Limb (tissue), 2 donors: ENCODE measurements at regions not wholly inside any gene's neighbourhood (a gene's known extent, or its start where the extent isn't known, plus 50 kb on each side); places are given as distances from the start of the nearest gene placed in this dataset.
A peak's percentile ranks its signal among the peaks of the same experiment; 100 is the strongest.
"Not testable (repeated sequence)": the region's sequence is repeated elsewhere in the genome, so short reads cannot be mapped to it uniquely, and the experiment has no call there.

Experiments
- DNase-seq, 2 donors: peaks; one replicate each; pipeline ENCODE4 v3.0.0-alpha.2; 2016; ENCODE audit errors: extremely low spot score in 2 of 2

DNA sequence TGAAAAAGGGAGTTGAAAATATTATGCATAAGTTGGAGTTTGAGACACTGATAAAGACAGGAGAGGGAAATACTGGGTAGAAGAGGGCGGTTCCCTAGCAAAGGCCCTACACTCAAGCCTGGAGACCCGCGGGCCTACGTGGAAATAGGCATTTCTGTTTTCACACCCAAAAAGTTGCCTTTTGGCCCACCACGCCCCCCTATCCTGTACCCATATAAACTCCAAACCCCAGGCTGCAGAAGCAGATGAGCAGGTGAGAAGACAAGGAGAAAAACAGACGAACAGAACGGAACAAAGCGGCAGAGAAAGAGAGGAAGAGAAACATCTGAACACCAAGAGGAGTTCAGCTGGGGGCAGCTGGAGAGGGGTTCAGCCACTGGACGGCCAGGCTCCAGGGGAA lies 177.9 kb downstream of the GALC start:
- DNase-seq, result no peak

DNA sequence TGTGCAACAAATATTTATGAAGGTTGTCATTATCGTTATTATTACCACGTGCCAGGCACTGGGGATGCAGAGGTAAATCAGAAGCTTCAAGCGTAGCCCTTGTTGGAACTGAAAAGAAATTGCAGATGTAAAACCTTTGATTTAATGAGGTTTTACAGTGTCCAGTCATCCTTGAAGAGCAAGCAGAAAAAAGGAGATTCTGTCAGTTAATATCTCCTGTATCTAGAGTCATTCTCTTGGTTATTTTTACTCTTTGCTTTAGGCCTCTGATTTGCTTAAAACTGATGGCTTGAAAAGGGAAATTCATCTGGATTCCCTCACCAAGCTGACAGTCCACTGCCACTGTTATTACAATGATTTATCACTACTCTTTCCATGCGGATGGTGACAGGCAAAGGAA lies 179.3 kb downstream of the GALC start:
- no peak for DNase-seq

DNA sequence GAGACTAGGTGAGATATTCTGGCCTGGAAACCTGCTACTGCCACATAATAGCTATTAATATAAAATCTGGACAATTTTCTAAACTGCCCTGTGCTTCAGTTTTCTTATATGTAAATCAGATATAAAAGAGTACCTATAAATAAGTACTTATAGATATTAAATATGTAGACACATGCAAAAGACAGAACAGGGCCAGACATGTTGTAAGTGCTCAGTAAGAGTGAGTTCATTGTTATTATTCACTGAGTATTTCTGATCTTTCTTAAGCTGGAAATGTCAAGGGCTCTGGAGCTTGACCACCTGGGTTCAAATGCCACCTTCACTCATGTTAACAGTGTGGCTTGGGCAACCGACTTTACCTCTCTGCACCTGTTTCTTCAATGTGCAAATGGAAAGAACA lies 179.8 kb downstream of the GALC start:
- DNase-seq, result no peak

DNA sequence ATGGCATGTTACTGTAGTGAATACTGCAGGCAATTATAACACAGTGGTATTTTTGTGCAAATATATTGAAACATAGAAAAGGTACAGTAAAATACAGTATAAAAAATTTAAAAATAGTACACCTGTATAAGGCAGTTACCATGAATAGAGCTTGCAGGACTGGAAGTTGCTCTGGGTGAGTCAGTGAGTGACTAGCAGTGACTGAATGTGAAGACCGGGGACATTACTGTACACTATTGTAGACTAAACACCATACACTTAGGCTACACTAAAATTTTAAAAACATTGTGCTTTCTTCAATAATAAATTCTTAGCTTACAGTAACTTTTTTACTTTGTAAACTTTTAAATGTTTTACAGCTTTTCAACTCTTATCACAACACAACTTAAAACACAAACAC lies 181.7 kb downstream of the GALC start:
- no peak for DNase-seq

DNA sequence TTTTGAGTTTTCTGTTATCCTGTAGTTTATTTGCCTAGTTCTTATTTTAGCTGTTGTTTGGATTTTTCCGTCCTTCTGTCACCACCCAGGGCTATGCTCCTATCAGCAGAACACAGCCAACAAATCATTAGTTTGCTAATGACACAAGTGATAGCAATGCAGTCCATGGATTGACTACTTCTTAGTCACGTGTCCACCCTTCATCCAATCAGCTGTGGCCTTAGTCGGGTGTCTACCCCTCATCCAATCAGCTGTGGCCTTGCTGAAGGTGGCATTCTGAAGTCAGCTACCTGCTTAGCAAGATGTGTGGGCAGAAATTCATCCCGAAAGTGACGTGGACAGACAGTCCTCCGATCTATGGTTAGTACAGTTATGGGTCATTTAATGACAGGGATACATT lies 182.3 kb downstream of the GALC start:
- no peak for DNase-seq

DNA sequence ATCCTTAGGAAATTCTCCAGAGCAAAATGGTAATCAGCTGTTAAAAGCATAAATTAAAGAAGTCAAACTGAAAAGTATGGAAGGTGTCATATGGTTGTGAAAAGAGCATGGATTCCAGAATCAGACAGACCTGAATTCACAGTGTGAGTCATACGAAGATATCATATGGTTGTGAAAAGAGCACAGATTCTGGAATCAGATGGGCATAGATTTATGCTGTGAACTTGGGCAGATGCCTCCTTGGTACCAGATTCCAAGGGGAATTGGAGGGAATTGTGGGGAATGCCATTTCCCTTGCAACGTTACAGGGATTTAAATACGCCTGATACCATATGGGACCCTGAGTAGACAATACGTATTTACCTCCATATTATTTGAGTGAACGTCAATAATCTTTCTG lies 183.7 kb downstream of the GALC start:
- DNase-seq, result no peak

DNA sequence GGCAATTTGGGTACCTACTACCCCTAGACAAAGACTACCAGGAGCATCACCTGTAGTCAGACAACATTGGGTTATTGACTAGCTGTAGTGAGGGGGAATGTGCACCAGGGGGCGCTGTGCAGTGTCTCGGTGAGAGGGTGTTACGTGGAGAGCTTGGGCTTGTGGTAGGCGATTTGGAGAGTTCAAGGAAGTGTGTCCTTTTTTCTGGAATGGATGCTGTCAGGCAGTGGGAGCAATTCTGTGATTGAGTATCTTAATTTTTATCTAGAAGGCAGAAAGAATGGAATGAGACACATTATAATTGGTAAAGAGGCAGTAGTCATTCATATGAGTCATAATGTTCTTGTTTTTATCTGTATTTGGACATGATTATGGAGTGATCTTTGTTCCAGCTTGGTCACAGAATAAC lies 187.7 kb downstream of the GALC start:
- peak in 1 of 2 donors; percentile 36 for DNase-seq

DNA sequence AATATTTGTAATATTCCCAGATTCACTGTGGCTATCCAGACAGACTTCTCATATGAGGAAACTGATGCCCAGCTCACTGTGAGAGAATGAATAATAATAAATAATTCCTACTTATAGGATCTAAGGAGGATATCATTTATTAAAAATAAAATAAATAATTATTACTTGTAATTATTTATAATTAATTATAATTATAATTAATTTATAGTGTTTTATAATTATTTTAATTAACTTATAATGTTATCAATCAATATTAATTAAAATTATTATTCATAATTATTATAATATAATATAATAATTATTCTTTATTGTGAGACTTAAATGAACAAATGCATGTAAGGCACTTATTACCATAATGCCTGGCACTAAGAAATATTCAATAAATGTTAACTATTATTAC lies 192.8 kb downstream of the GALC start:
- no peak for DNase-seq

DNA sequence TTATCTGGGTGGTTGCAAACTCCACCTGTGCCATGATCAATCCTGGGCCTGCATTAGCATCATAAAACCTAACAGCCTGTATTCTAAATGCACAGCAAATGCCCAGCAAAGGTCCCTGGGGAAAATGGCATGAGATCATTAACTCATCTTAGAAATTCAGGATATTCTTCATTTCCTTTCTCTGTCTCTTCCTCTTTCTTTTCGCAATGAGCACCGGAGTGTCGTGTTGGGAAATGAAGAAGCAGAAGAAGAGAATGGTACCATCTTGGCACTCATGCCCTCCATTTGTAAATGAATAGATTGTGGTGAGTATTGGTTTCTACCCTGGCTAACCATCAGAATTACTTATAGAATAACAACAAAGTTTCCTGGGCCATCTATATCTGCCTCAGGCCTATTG lies 193.6 kb downstream of the GALC start:
- DNase-seq, result no peak

DNA sequence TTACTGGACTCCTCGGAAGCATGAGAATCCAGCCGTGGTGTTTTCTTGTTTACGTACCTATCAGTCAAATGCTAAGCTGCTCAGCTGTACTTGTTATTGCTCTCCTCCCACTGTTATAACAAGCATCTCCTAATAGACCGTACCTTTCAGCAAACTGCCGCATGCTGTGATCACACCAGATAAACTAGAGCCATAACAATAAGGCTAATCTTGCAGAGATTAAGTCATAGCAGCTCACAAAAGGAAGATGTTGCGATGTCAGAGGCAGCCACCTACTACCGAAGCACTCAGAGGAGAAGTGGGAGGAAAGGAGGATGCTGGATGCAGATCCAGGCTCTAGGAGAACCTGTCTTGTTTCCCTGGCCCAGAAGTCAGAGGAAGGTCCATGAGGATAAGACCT lies 196.0 kb downstream of the GALC start:
- DNase-seq, result no peak

DNA sequence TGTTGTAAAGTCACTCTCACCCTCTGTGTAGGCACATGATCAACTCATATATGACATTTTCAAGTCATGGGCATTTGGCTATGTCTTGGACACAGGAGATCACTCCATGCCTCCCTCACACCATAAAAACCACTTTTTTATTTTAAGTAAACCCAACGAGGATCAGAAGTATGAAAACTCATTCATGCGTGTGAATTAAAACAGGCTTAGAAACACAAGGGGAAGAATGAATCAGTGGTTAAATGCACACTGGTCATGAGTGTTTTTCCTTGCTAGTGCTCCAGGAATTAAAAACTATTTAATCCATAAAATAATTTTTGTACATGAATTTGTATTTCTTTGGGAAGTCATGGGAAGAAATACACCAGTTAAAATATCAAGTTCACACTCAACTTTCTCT lies 198.4 kb downstream of the GALC start:
- DNase-seq, result no peak

DNA sequence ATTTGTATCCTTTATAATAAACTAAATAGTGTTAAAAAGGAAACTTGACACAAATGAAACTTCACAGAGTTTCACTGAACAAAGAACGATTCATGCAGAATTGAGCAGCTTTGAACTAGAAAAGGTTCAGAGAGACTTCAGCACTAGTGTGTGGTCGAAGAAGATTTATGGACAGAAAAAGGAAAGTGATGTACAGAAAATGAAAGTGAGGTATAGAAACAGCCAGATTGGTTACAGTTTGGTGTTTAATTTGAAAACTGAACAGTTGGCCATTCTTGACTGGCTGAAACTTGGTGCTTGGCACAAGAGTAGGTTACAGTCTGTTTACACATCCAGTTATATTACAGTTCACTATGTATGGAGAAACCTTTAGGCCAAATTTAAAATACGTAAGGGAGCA lies 207.1 kb downstream of the GALC start:
- no peak for DNase-seq

DNA sequence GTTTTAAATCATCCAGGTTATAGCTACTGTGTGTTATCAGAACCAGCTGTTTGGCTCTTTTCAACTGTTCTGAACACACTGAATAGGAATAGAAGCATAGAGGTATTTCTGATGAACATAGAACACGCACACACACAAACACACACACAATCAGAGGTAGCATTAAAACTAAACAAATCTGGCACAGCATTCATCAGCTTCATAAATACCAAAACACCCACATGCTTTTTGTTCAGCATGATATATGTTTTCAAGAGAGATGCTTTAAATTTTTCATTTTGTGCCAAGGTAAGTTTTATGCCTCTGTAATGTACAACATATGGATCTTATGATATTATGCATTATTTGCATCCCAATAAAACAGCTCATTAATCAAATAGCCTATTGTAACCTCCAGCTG lies 208.6 kb downstream of the GALC start:
- peak in 1 of 2 donors; percentile 36 for DNase-seq

DNA sequence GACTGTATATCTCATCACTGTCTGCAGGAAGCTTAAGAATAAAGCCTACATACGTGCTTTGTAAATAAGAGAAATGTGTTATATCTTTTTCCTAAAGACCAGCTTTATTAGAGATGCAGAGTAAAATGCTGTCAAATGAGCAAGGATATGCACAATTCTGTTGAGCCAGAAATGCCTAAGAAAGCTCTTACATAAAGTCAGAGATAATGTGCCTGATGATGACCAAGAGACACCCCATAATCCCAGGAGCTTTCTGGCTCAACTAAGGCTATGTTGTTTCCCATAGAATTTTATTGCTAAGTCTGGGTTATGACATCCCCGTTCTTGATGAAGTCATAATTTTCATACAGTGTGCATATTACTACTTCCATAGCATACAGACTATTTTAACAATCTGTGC lies 209.9 kb downstream of the GALC start:
- no peak for DNase-seq

DNA sequence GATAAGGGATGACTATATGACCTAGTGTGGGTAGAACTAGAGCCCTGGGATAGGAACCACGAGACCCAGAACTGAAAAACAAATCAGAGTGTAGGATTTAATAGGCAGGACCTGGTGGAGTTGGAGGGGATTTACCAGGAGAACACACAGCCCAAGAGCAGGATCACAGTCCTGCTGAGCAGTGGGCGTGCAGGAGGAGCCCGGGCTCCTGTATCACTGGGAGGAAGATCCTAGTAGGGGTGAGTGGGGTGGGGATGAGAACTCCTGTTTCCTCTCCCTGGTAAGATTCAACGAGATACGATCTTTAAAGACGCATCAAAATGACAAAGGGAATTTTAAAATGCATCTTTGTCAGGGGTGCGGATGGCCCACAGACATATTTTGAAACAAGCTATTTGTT lies 220.1 kb downstream of the GALC start:
- no peak for DNase-seq

DNA sequence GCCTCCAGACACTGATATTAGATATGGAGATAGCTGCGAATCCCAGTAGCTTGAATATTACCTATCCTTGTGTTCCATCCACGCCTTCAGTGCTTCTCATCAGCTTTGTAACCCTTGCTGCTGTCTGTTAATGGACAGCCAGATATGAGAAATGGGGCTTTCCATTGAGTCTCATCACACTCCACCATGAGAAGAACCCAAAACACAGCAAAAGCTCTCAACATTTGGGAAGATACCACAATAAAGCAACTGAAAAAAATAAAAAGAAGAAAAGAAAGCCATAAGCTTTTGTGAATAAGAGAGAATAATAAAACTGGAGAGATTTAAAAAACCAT lies 225.4 kb downstream of the GALC start:
- no peak for DNase-seq

DNA sequence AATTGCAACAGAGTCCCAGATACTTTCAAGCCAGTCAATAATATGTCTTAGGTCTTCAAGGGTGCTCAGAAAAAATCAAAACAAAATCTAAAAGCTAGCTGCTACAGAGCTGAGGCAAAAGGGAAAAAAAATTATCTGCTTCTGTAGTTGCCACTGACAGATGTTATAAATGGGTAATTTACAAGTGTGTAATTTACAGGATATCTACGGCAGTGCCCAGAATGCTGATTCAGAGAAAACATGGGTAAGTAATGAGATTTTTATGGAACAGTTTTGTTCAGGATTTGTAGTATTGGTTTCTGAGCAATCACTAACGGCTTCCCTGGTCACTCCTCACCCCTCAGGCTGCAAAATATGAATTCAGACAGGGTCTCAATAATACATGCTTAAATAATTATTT lies 234.1 kb downstream of the GALC start:
- DNase-seq, result no peak

DNA sequence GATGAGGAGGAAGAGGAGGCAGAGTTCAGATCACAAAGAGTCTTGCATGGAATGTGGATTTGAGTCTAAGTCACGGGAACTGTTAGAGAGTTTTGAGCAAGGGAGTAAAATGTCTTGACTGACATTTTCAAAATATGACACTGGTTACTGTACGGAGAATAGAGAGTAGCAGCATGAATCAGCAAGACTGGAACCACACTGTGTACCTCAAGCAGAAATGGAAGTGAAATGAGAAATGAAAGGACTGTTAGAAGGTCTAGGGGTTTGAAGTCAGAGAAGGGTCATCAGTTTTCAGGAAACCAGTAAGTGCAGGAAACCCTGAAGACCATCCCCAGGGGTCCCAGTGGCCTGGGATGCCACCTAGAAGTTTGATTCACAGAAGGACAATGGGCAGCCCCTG lies 236.3 kb downstream of the GALC start:
- no peak for DNase-seq

DNA sequence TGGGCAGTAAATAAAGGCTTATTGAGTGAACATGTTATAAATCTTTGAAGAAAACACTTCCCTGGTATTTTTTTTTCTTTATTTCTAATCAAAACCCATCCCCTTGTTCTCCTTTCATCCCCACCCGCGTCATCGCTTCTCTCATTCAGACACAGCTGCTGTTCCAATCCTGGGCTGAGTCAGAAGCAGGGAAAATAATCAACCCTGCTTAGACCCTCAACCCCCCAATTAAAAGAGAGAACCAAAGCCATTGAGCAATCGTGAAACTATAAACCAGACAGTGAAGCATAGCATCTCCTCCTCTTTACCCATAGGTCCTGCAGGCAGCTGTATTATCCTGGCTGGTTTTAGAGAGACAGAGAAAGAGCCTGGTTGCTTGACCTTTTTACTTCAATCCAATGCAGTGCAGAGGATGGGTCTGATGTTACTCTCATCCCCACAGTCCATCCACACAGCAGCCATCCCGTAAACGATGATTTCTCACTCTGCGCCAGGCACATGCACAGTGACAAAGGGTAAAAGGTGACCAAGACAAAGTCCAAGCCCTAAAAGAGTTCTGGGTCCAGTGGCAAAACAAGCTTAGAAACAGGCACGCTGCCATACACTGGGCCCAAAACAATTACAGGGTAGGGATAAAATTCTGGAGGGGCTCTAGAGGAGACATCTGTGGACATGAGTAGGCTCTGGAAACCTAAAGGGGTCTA lies 238.3 kb downstream of the GALC start:
- no peak for DNase-seq

DNA sequence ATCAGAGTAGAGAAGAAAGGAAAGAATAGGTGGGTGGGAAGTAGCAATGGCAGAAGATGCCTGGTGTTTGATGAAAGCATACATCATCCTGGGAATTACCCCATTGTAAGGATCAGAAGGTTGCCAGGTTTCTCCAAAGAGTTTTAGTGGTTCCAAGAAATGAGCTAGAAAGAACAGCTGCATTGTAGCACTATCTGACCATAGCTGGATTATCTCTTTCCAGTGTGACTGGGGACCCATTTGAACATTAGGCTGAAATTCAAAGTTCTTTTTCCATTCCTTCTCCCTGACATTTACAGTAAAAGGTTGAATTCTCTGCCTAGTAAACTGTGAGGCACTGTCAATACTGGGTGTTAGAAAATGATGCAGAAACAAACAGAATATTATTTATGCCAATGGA lies 244.4 kb downstream of the GALC start:
- no peak for DNase-seq

DNA sequence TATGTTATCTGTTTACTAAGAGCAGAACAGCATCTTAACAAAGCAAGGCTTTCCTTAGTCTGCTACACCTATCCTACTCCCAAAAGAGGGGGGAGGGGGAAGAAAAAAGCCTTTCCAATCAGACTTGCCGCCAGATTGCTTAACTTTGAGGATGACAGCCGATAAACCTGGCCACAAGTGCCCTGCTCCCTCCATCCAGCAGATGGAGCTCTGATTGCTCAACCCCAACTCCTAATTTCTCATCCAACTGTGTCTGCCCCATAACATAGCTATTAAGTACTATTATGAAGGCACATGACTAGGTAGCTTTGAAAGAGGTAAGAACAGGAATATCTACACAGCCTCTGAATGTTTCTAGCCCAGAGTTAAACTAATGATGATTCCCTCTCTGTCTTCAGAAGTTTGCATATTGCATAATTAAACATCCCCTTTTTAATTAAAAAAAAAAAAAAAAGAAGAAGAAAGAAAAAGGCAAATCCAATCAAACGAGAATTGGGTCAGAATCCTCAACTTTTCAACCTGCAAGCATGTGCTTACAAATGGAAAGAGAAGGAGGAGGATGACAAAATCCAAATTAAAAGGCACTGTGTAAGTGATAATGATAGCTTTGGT lies 247.4 kb downstream of the GALC start:
- DNase-seq, result no peak

DNA sequence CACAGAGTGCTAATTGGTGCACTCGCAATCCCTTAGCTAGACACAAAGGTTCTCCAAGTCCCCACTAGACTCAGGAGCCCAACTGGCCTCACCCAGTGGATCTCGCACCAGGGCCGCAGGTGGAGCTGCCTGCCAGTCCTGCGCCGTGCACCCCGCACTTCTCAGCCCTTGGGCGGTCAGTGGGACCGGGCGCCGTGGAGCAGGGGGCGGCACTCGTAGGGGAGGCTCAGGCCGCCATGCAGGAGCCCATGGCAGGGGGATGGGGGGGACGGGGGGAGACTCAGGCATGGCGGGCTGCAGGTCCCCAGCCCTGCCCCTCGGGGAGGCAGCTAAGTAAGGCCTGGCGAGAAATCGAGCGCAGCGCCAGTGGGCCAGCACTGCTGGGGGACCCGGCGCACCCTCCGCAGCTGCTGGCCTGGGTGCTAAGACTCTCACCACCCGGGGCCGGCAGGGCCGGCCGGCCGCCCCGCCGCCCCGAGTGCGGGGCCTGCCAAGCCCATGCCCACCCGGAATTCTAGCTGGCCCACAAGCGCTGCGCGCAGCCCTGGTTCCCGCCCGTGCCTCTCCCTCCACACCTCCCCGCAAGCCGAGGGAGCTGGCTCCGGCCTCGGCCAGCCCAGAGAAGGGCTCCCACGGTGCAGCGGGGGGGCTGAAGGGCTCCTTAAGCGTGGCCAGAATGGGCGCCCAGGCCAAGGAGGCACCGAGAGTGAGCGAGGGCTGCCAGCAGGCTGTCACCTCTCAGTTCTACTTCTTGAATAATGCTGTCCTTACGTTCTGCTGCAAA lies 258.2 kb downstream of the GALC start:
- DNase-seq, result not testable (repeated sequence)

DNA sequence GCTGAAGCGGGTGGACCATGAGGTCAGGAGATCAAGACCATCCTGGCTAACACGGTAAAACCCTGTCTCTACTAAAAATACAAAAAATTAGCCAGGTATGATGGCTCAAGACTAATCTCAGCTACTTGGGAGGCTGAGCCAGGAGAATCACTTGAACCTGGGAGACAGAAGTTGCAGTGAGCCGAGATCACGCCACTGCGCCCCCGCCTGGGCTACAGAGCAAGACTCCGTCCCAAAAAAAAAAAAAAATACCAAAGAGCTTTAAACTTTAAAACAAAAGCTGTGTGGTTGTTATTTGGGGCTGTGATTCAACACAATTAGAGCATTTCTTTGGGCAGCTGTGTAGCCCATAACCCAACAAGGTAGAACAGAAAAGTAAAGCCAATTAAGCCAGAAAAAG lies 259.9 kb downstream of the GALC start:
- DNase-seq, result not testable (repeated sequence)
